ENCODE measurements at regions not wholly inside any gene's neighbourhood (a gene's known extent, or its start where the extent isn't known, plus 50 kb on each side); places are given as distances from the start of the nearest gene placed in this dataset.

- dilution Hi-C loops (cut with HindIII; ENCODE audit: low sequenced_read_pairs, unreplicated experiment) = no loop called here
- Histone ChIP-seq H3K14ac (replicated peaks; ENCODE audit: low read depth, low read length) (no peak overlapping the region), H3K4me3 (ENCODE audit: insufficient read depth, low read depth, low read length) (no peak overlapping the region), H3K18ac (ENCODE audit: low read depth, low read length) (no peak overlapping the region), H2BK15ac (ENCODE audit: low read depth, low read length) (no peak overlapping the region), H3K9ac (ENCODE audit: low read depth, low read length) (no peak overlapping the region), H2BK5ac (ENCODE audit: low read depth, low read length, poor library complexity, severe bottlenecking) (no peak overlapping the region), H3K9me1 (ENCODE audit: insufficient read depth, low read length) (no peaks in the 10 kb centered on the region), H3K79me1 (ENCODE audit: low read depth in 1 of 2, low read length in 2 of 2) (no peaks in the 10 kb centered on the region), H2AFZ (replicated peaks; ENCODE audit: low read length, poor library complexity) (no peak overlapping the region), H4K20me1 (ENCODE audit: insufficient read depth, low read length) (no peaks in the 10 kb centered on the region), H3K4ac (ENCODE audit: low read depth, low read length) (no peak overlapping the region), H3K36me3 (ENCODE audit: control insufficient read depth, insufficient read depth, low read length) (no peaks in the 10 kb centered on the region), H3K23ac (ENCODE audit: low read depth, low read length) (no peak overlapping the region), H2BK20ac (ENCODE audit: low read depth, low read length) (no peak overlapping the region), H3K27me3 (ENCODE audit: control insufficient read depth, insufficient read depth, low read length) (no peaks in the 10 kb centered on the region), H4K8ac (ENCODE audit: low read depth in 2 of 2, low read length in 2 of 2) (no peak overlapping the region), H3K4me2 (ENCODE audit: low read depth, low read length) (no peak overlapping the region), H3K4me1 (ENCODE audit: control insufficient read depth, insufficient read depth, low read length) (no peaks in the 10 kb centered on the region), H3K27ac (ENCODE audit: insufficient read depth, low read length) (no peak overlapping the region), H2AK9ac (replicated peaks; ENCODE audit: low read depth, low read length, poor library complexity) (no peak overlapping the region), H2AK5ac (ENCODE audit: low read depth, low read length) (no peak overlapping the region), H3K9me3 (ENCODE audit: control insufficient read depth, insufficient read depth, low read length) (no peaks in the 10 kb centered on the region; the same call in 1 of the 2 replicates), H4K5ac (ENCODE audit: low read depth, low read length) (no peak overlapping the region), H2BK120ac (ENCODE audit: low read depth, low read length) (no peak overlapping the region), H4K91ac (ENCODE audit: insufficient read depth, low read depth, low read length) (no peak overlapping the region), H3K56ac (ENCODE audit: extremely low read depth, insufficient read depth, low read length) (no peak overlapping the region)
- in situ Hi-C loops (cut with MboI; ENCODE audit: low sequenced_read_pairs) = no loop called here
- no TSS peak for BruUV-seq (replicated peaks)
- ChIA-PET POLR2A (ENCODE audit: unreplicated experiment) (no interaction called here), CTCF (no interaction called here)
- no peak for TF ChIP-seq RFX5 (IDR thresholded peaks at IDR 0.05; ENCODE audit: low read depth, low read length)
- TF ChIP-seq, protein P1, sequence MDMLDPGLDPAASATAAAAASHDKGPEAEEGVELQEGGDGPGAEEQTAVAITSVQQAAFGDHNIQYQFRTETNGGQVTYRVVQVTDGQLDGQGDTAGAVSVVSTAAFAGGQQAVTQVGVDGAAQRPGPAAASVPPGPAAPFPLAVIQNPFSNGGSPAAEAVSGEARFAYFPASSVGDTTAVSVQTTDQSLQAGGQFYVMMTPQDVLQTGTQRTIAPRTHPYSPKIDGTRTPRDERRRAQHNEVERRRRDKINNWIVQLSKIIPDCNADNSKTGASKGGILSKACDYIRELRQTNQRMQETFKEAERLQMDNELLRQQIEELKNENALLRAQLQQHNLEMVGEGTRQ (IDR thresholded peaks at IDR 0.05; ENCODE audit: low read depth, low read length) = no peak
- TF ChIP-seq NFE2L2 (IDR thresholded peaks at IDR 0.05; ENCODE audit: low read depth, low read length) = no peak
- TF ChIP-seq CEBPB (IDR thresholded peaks at IDR 0.05; ENCODE audit: low read depth, low read length) = no peak
- TF ChIP-seq, protein P2, sequence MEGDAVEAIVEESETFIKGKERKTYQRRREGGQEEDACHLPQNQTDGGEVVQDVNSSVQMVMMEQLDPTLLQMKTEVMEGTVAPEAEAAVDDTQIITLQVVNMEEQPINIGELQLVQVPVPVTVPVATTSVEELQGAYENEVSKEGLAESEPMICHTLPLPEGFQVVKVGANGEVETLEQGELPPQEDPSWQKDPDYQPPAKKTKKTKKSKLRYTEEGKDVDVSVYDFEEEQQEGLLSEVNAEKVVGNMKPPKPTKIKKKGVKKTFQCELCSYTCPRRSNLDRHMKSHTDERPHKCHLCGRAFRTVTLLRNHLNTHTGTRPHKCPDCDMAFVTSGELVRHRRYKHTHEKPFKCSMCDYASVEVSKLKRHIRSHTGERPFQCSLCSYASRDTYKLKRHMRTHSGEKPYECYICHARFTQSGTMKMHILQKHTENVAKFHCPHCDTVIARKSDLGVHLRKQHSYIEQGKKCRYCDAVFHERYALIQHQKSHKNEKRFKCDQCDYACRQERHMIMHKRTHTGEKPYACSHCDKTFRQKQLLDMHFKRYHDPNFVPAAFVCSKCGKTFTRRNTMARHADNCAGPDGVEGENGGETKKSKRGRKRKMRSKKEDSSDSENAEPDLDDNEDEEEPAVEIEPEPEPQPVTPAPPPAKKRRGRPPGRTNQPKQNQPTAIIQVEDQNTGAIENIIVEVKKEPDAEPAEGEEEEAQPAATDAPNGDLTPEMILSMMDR (conservative IDR thresholded peaks at IDR 0.05; ENCODE audit: low read depth, low read length) = no peak
- TF ChIP-seq RAD21 (IDR thresholded peaks at IDR 0.05; ENCODE audit: low read length) = no peak
- no peak for TF ChIP-seq SMC3 (IDR thresholded peaks at IDR 0.05; ENCODE audit: low read depth, low read length)
- no peak for TF ChIP-seq CHD1 (IDR thresholded peaks at IDR 0.05; ENCODE audit: low read depth, low read length)
- TF ChIP-seq MAZ (IDR thresholded peaks at IDR 0.05; ENCODE audit: borderline replicate concordance, low read depth, low read length) = no peak
- no peak for TF ChIP-seq RCOR1 (IDR thresholded peaks at IDR 0.05; ENCODE audit: insufficient replicate concordance, low read length)
- TF ChIP-seq MXI1 (IDR thresholded peaks at IDR 0.05; ENCODE audit: borderline replicate concordance, low read depth, low read length) = no peak
- no peak for TF ChIP-seq FOS (IDR thresholded peaks at IDR 0.05; ENCODE audit: low read depth, low read length)
- TF ChIP-seq, protein P3, sequence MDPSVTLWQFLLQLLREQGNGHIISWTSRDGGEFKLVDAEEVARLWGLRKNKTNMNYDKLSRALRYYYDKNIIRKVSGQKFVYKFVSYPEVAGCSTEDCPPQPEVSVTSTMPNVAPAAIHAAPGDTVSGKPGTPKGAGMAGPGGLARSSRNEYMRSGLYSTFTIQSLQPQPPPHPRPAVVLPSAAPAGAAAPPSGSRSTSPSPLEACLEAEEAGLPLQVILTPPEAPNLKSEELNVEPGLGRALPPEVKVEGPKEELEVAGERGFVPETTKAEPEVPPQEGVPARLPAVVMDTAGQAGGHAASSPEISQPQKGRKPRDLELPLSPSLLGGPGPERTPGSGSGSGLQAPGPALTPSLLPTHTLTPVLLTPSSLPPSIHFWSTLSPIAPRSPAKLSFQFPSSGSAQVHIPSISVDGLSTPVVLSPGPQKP (IDR thresholded peaks at IDR 0.05; ENCODE audit: borderline replicate concordance, low read depth, low read length) = no peak
- no peak for TF ChIP-seq BHLHE40 (IDR thresholded peaks at IDR 0.05; ENCODE audit: low read depth, low read length)
- no peak for TF ChIP-seq POLR2A (IDR thresholded peaks at IDR 0.05; ENCODE audit: low read depth, low read length)
- TF ChIP-seq MAFK (IDR thresholded peaks at IDR 0.05; ENCODE audit: low read depth, low read length) = no peak
- intact Hi-C loops (cut with micrococcal nuclease) = no loop called here
- DNase-seq (no peak), ATAC-seq (ENCODE audit: low read depth) (no peak)
- 20% methylated on average over 3 of the region's 16 CpGs; no CpG with 5 or more reads in 1 of the 2 experiments for WGBS, 2 experiments (ENCODE audit: extremely low coverage in 2 of 2, insufficient read length in 1 of 2)
Observed at GRCh38 chr19:32104153-32104849, 241.1 kb upstream of the ZNF507 start.

Data from IMR-90 (cell line).